MCF 10A (cell line): ENCODE measurements at regions not wholly inside any gene's neighbourhood (a gene's known extent, or its start where the extent isn't known, plus 50 kb on each side); places are given as distances from the start of the nearest gene placed in this dataset.
"Not testable (repeated sequence)": the region's sequence is repeated elsewhere in the genome, so short reads cannot be mapped to it uniquely, and the experiment has no call there.

Experiments
- BruUV-seq: library from RNA; stranded (reverse); fragments of 400-500 nt; replicated peaks from 2 replicates; lab custom pipeline; 2021; lab: Mats Ljungman, UMichigan
- CTCF ChIA-PET: fragments of 300-600 bp; sonication (Branson Sonifier 250); formaldehyde crosslinking; extraction: SDS; loops from one replicate; lab custom pipeline; 2021; ENCODE audit warnings: antibody characterized with exemption, inconsistent platforms; lab: Yijun Ruan, JAX
- POLR2A ChIA-PET: fragments of 300-600, 350-650 bp; sonication (Branson Sonifier 250); formaldehyde crosslinking; extraction: SDS; loops from one replicate; lab custom pipeline; 2020; ENCODE audit warnings: antibody characterized with exemption, inconsistent platforms; lab: Yijun Ruan, JAX
- DNase-seq: peaks from one replicate; pipeline ENCODE4 v3.0.0-alpha.2; 2018; ENCODE audit not compliant: unreplicated experiment
- H3K27ac Mint-ChIP-seq: one replicate; pipeline ENCODE4 v1.8.0; 2022; ENCODE audit warnings: mild to moderate bottlenecking, low read depth, mixed read lengths; ENCODE audit not compliant: unreplicated experiment
- H3K27me3 Mint-ChIP-seq: one replicate; pipeline ENCODE4 v1.8.0; 2022; ENCODE audit warnings: mixed read lengths; ENCODE audit not compliant: insufficient read depth, unreplicated experiment
- H3K36me3 Mint-ChIP-seq: one replicate; pipeline ENCODE4 v1.8.0; 2022; ENCODE audit warnings: mild to moderate bottlenecking, moderate library complexity, mixed read lengths; ENCODE audit not compliant: insufficient read depth, unreplicated experiment
- H3K4me1 Mint-ChIP-seq: one replicate; pipeline ENCODE4 v1.8.0; 2022; ENCODE audit warnings: mixed read lengths; ENCODE audit not compliant: insufficient read depth, unreplicated experiment
- H3K4me3 Mint-ChIP-seq: one replicate; pipeline ENCODE4 v1.8.0; 2022; ENCODE audit warnings: mild to moderate bottlenecking, moderate library complexity, mixed read lengths; ENCODE audit not compliant: unreplicated experiment
- H3K9me3 Mint-ChIP-seq: one replicate; pipeline ENCODE4 v1.8.0; 2022; ENCODE audit warnings: mixed read lengths; ENCODE audit not compliant: unreplicated experiment
- CTCF ChIP-seq: fragments of 200-600 bp; IDR thresholded peaks from one replicate; pipeline ENCODE4 v1.8.0; 2022; ENCODE audit warnings: antibody characterized with exemption, mild to moderate bottlenecking; ENCODE audit not compliant: unreplicated experiment
- intact Hi-C: fragments of 100-400 bp; cut with micrococcal nuclease; formaldehyde crosslinking; loops from 2 replicates; pipeline ENCODE4 v1.14.1; 2022

GRCh38 chr11:121376130-121376529 lies 76.0 kb upstream of the SORL1 start:
- CTCF ChIA-PET, result no interaction called here
- peaks cover 27% of the 10 kb centered on the region for H3K27me3 Mint-ChIP-seq
- H3K4me1 Mint-ChIP-seq, result no peaks in the 10 kb centered on the region
- H3K27ac Mint-ChIP-seq, result no peak overlapping the region
- TF ChIP-seq CTCF, result no peak
- intact Hi-C loops, result no loop called here
- H3K36me3 Mint-ChIP-seq, result no peaks in the 10 kb centered on the region
- POLR2A ChIA-PET, result no interaction called here
- DNase-seq, result no peak
- H3K4me3 Mint-ChIP-seq, result no peak overlapping the region
- H3K9me3 Mint-ChIP-seq, result no peaks in the 10 kb centered on the region
- BruUV-seq, result no TSS peak

GRCh38 chr11:121379145-121379810 lies 72.8 kb upstream of the SORL1 start:
- H3K9me3 Mint-ChIP-seq, BruUV-seq, H3K27ac Mint-ChIP-seq, H3K36me3 Mint-ChIP-seq, H3K4me3 Mint-ChIP-seq, intact Hi-C loops, H3K4me1 Mint-ChIP-seq, DNase-seq: not testable (repeated sequence)
- peaks cover 37% of the 10 kb centered on the region for H3K27me3 Mint-ChIP-seq
- CTCF ChIA-PET, result interaction anchor here (1.0 to 1.4 kb wide), 2 partner anchors 10 to 39 kb away, joined by 3 to 7 read pairs; no protein-coding TSS in a partner anchor
- POLR2A ChIA-PET, result interaction anchor here (0.7 to 0.8 kb wide), 2 partner anchors 85 to 88 kb away, joined by 3 read pairs; no protein-coding TSS in a partner anchor

GRCh38 chr11:121383716-121384115 lies 68.4 kb upstream of the SORL1 start:
- Mint-ChIP-seq H3K27ac (no peak overlapping the region), H3K9me3 (no peaks in the 10 kb centered on the region), H3K4me3 (no peak overlapping the region), H3K4me1 (no peaks in the 10 kb centered on the region), H3K36me3 (no peaks in the 10 kb centered on the region), H3K27me3 (peaks cover 26% of the 10 kb centered on the region)
- ChIA-PET CTCF (interaction anchor here (0.7 to 1.6 kb wide), 2 partner anchors 10 to 125 kb away, joined by 3 to 4 read pairs; no protein-coding TSS in a partner anchor), POLR2A (interaction anchor here (0.6 to 1.2 kb wide), 3 partner anchors 10 to 1691 kb away, joined by 3 to 4 read pairs (median 3); no protein-coding TSS in a partner anchor)
- no peak for TF ChIP-seq CTCF
- BruUV-seq, result no TSS peak
- intact Hi-C loops, result no loop called here
- no peak for DNase-seq

GRCh38 chr11:121385688-121386087 lies 66.4 kb upstream of the SORL1 start:
- ChIA-PET CTCF (interaction anchor here (1.0 kb wide), 1 partner anchor 14 kb away, joined by 3 read pairs; no protein-coding TSS in a partner anchor), POLR2A (no interaction called here)
- Mint-ChIP-seq H3K4me1 (no peaks in the 10 kb centered on the region), H3K4me3 (no peak overlapping the region), H3K36me3 (no peaks in the 10 kb centered on the region), H3K27me3 (peaks cover 10% of the 10 kb centered on the region), H3K9me3 (no peaks in the 10 kb centered on the region), H3K27ac (no peak overlapping the region)
- TF ChIP-seq CTCF, result no peak
- BruUV-seq, result no TSS peak
- DNase-seq, result no peak
- intact Hi-C loops, result no loop called here
